ENCODE measurements at regions not wholly inside any gene's neighbourhood (a gene's known extent, or its start where the extent isn't known, plus 50 kb on each side); places are given as distances from the start of the nearest gene placed in this dataset.
A peak's percentile ranks its signal among the peaks of the same experiment; 100 is the strongest.

DNA sequence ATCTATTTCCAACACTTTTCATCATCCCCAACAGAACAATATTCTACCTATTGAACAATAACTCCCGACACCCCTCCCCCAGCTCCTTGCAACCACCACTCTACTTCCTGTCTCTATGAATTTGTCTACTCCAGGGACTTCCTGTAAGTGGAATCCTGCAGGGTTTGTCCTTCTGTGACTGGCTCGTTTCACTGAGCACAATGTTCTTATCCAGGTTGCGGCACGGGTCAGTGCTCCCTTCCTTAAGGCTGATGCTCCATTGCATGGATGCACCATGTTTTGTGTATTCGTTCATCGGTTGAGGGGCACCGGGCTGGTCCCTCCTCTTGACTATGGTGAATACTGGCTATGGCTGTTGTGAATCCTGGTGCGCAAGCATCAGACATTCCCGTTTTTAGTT is 163.2 kb downstream of the TBXT start (continued):
- TF ChIP-seq, protein P1, sequence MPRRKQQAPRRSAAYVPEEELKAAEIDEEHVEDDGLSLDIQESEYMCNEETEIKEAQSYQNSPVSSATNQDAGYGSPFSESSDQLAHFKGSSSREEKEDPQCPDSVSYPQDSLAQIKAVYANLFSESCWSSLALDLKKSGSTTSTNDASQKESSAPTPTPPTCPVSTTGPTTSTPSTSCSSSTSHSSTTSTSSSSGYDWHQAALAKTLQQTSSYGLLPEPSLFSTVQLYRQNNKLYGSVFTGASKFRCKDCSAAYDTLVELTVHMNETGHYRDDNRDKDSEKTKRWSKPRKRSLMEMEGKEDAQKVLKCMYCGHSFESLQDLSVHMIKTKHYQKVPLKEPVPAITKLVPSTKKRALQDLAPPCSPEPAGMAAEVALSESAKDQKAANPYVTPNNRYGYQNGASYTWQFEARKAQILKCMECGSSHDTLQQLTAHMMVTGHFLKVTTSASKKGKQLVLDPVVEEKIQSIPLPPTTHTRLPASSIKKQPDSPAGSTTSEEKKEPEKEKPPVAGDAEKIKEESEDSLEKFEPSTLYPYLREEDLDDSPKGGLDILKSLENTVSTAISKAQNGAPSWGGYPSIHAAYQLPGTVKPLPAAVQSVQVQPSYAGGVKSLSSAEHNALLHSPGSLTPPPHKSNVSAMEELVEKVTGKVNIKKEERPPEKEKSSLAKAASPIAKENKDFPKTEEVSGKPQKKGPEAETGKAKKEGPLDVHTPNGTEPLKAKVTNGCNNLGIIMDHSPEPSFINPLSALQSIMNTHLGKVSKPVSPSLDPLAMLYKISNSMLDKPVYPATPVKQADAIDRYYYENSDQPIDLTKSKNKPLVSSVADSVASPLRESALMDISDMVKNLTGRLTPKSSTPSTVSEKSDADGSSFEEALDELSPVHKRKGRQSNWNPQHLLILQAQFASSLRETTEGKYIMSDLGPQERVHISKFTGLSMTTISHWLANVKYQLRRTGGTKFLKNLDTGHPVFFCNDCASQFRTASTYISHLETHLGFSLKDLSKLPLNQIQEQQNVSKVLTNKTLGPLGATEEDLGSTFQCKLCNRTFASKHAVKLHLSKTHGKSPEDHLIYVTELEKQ (tag by site-specific recombination; IDR thresholded peaks at IDR 0.05; ENCODE audit: borderline replicate concordance): no peak
- TF ChIP-seq REPIN1 (tag by site-specific recombination; IDR thresholded peaks at IDR 0.05; ENCODE audit: low read depth) (no peak), ZNF521 (tag by site-specific recombination; IDR thresholded peaks at IDR 0.05) (no peak), ZNF654 (tag by site-specific recombination; IDR thresholded peaks at IDR 0.05; ENCODE audit: low read depth) (no peak)

DNA sequence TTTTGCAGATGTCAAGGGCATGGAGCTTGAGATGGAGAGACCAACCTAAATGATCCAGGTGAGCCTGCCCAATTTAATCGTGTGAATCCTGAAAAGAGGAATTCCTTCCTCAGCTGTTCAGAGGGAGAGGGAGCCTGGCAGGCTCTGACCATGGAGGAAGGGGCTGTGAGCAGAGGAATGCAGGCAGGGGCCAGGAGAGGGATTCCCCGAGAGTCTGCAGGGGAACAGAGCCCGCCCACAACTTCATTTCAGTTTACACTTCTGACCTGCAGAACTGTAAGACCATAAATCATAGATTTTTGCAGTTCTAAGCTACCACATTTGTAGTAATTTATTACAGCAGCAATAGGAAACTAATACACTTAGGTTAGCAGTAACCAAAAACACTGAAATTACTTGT is 164.1 kb downstream of the TBXT start:
- TF ChIP-seq ZNF2 (tag by site-specific recombination; IDR thresholded peaks at IDR 0.05) (no peak), BCL11B (tag by site-specific recombination; IDR thresholded peaks at IDR 0.05; ENCODE audit: low read depth) (no peak), MZF1 (tag by site-specific recombination; IDR thresholded peaks at IDR 0.05; ENCODE audit: borderline replicate concordance) (0 out of 2 replicates have a peak, but pooled peaks have one; percentile 55)
- TF ChIP-seq, protein P2, sequence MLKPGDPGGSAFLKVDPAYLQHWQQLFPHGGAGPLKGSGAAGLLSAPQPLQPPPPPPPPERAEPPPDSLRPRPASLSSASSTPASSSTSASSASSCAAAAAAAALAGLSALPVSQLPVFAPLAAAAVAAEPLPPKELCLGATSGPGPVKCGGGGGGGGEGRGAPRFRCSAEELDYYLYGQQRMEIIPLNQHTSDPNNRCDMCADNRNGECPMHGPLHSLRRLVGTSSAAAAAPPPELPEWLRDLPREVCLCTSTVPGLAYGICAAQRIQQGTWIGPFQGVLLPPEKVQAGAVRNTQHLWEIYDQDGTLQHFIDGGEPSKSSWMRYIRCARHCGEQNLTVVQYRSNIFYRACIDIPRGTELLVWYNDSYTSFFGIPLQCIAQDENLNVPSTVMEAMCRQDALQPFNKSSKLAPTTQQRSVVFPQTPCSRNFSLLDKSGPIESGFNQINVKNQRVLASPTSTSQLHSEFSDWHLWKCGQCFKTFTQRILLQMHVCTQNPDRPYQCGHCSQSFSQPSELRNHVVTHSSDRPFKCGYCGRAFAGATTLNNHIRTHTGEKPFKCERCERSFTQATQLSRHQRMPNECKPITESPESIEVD (tag by site-specific recombination; IDR thresholded peaks at IDR 0.05): 0 out of 2 replicates have a peak, but pooled peaks have one; percentile 29
- no peaks in the 10 kb centered on the region for H3K36me3 ChIP-seq (ENCODE audit: control insufficient read depth in 2 of 2, insufficient read depth in 1 of 2, low read length in 2 of 2)
- H3K4me3 ChIP-seq (ENCODE audit: low read depth, low read length): no peak overlapping the region
- ChIA-PET CTCF (interaction anchor here (1.0 kb wide), 1 partner anchor 113 kb away, joined by 3 read pairs; no protein-coding TSS in a partner anchor), POLR2A (no interaction called here)
- peaks cover 13% of the 10 kb centered on the region for H3K4me1 ChIP-seq (ENCODE audit: control insufficient read depth, insufficient read depth, low read length)
- H3K27ac ChIP-seq (ENCODE audit: extremely low read depth, low read depth, low read length): no peak overlapping the region
- H3K9me3 ChIP-seq (ENCODE audit: control insufficient read depth, insufficient read depth, low read depth, low read length): no peaks in the 10 kb centered on the region

DNA sequence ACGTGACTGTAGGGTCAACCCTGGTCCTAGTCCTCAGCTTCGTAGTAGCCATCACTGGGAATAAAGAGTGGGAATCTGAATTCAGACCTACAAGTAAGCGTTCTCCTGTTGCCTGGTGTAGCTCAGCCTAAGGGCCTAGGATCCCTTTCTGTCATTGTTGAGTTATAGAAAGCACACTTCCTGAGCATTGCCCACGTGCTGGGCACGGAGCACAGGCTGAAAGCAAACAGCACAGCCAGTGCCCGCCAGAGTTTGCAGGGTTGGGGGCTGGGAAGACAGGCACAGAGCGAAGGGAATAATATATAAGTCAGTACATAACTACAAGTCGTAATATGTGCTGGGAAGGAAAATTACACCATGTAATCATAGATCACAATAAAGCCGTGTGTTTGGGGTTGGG is 166.3 kb downstream of the TBXT start:
- Histone ChIP-seq H3K9me3 (ENCODE audit: control insufficient read depth, insufficient read depth, low read depth, low read length) (no peaks in the 10 kb centered on the region), H3K4me3 (ENCODE audit: low read depth, low read length) (no peak overlapping the region), H3K27ac (ENCODE audit: extremely low read depth, low read depth, low read length) (no peak overlapping the region), H3K4me1 (ENCODE audit: control insufficient read depth, insufficient read depth, low read length) (peaks cover 2% of the 10 kb centered on the region; the same call in 1 of the 2 replicates), H3K36me3 (ENCODE audit: control insufficient read depth in 2 of 2, insufficient read depth in 1 of 2, low read length in 2 of 2) (no peaks in the 10 kb centered on the region)
- ChIA-PET POLR2A (no interaction called here), CTCF (no interaction called here)
- TF ChIP-seq ZNF16 (tag by site-specific recombination; IDR thresholded peaks at IDR 0.05; ENCODE audit: low read depth) (no peak), SALL2 (tag by site-specific recombination; IDR thresholded peaks at IDR 0.05; ENCODE audit: borderline replicate concordance) (no peak), TCF7L2 (IDR thresholded peaks at IDR 0.05; ENCODE audit: borderline replicate concordance, low read depth, low read length) (no peak), GLI2 (tag by site-specific recombination; IDR thresholded peaks at IDR 0.05; ENCODE audit: borderline replicate concordance, low read depth) (no peak), ZNF274 (IDR thresholded peaks at IDR 0.05; ENCODE audit: low read length) (no peak), ZNF274 (tag by site-specific recombination; IDR thresholded peaks at IDR 0.05; ENCODE audit: borderline replicate concordance) (no peak), ZNF221 (tag by site-specific recombination; IDR thresholded peaks at IDR 0.05; ENCODE audit: borderline replicate concordance) (no peak), HOXD13 (CRISPR knock-in tag; IDR thresholded peaks at IDR 0.05; ENCODE audit: borderline replicate concordance) (no peak)
- TF ChIP-seq, protein P3, sequence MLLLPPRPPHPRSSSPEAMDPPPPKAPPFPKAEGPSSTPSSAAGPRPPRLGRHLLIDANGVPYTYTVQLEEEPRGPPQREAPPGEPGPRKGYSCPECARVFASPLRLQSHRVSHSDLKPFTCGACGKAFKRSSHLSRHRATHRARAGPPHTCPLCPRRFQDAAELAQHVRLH (tag by site-specific recombination; IDR thresholded peaks at IDR 0.05): no peak
- TF ChIP-seq, protein P4, sequence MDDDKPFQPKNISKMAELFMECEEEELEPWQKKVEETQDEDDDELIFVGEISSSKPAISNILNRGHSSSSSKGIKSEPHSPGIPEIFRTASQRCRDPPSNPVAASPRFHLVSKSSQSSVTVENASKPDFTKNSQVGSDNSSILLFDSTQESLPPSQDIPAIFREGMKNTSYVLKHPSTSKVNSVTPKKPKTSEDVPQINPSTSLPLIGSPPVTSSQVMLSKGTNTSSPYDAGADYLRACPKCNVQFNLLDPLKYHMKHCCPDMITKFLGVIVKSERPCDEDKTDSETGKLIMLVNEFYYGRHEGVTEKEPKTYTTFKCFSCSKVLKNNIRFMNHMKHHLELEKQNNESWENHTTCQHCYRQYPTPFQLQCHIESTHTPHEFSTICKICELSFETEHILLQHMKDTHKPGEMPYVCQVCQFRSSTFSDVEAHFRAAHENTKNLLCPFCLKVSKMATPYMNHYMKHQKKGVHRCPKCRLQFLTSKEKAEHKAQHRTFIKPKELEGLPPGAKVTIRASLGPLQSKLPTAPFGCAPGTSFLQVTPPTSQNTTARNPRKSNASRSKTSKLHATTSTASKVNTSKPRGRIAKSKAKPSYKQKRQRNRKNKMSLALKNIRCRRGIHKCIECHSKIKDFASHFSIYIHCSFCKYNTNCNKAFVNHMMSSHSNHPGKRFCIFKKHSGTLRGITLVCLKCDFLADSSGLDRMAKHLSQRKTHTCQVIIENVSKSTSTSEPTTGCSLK (tag by site-specific recombination; IDR thresholded peaks at IDR 0.05): no peak
- TF ChIP-seq, protein P5, sequence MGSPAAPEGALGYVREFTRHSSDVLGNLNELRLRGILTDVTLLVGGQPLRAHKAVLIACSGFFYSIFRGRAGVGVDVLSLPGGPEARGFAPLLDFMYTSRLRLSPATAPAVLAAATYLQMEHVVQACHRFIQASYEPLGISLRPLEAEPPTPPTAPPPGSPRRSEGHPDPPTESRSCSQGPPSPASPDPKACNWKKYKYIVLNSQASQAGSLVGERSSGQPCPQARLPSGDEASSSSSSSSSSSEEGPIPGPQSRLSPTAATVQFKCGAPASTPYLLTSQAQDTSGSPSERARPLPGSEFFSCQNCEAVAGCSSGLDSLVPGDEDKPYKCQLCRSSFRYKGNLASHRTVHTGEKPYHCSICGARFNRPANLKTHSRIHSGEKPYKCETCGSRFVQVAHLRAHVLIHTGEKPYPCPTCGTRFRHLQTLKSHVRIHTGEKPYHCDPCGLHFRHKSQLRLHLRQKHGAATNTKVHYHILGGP (tag by site-specific recombination; IDR thresholded peaks at IDR 0.05): no peak

All from HEK293 (cell line).